NCI-H2081 treated with DMSO at 0.1 percent for 48 hours (cell line): ENCODE measurements at regions not wholly inside any gene's neighbourhood (a gene's known extent, or its start where the extent isn't known, plus 50 kb on each side); places are given as distances from the start of the nearest gene placed in this dataset.

Experiments used
- DNase-seq: peaks from one replicate; lab custom pipeline; 2025; lab: John Stamatoyannopoulos, UW

DNA sequence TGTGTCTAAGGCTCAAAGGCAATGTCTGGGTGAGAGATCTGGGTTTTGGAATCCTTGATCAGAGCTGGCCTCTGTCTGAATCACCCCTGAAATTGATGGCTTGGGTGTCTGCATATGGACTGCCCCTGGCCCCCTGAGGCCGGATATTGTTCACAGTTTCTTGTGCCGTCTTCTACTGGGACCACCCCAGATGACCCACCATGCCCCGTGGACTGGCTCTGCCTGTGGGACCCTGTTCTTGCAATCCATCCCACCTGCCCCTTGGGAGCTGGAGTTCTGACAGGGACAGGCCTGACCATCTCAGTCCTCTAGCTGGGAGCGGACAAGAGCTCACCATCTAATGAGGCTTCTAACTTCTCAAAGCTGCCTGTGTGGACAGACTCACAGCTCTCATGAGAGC, 119.9 kb downstream of the FAM43A start:
- no peak for DNase-seq

DNA sequence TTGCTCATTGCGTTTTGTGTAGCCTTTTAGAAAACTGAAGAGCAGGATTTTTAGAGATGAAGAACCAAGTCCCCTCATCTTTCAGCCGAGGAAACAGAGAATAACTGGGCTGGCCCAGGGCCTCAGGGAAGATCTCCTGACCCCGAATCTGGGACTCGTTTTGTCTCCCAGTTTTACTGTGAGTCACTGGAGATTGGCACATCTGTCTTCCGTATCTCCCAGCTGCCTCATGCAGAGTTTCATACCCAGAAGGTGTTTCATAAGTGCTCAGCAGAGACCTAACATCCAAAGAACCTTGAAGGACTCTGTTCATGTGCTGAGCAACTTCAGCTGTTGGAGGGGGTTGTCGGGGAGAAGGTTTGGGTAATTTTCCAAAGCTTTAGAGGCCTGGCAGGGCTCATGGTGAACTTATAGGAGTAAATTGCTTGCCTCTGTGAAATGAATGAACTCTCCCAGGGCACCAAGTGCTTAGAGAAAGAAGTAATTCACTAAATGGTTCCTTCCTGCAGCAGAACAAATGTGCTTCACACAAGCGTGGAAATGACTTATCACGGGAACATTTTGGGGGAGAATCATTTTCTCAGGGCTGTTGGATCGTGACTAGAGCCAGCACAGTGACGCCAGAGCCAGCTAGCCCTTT, 121.4 kb downstream of the FAM43A start:
- DNase-seq = no peak

GRCh38 chr3:194808640-194809097, 123.0 kb downstream of the FAM43A start:
- DNase-seq = no peak

DNA sequence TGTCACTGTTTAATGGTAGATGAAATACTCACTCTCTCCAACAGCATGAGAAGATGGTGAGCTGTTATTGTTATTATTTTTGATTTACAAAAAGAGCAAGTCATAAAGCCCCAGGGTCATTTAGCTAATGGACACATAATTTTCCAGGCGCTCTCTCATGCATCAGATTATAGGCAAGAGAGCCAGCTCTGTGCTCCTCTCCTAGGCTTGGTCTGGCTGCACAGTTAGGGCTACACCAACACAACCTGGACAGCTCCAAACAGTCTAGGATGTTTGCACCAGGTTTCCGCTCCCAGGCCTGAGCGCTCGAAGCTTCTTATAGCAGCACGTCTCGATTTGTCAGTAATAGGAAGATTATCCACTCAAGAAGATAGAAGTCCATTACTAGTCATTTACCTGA, 123.7 kb downstream of the FAM43A start:
- no peak for DNase-seq

DNA sequence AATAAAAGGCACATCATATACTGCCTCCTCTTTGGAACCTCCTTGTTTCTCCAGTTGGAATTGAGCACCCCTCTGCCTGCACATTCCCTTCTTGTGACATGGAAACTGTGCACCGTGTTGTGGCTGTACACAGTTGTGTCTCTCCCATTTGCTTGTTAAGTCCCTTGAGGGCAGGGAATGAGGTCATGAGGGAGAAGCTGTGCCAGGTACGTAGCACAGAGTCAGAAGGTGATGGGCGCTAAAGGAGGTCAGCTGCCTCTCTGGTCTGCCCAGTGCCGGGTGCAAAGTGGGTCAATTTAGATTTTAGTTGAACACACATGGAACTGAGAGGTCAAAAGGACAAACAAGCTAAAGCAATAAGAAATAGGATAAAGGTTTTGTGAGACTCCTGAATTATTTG, 124.4 kb downstream of the FAM43A start:
- DNase-seq = no peak

DNA sequence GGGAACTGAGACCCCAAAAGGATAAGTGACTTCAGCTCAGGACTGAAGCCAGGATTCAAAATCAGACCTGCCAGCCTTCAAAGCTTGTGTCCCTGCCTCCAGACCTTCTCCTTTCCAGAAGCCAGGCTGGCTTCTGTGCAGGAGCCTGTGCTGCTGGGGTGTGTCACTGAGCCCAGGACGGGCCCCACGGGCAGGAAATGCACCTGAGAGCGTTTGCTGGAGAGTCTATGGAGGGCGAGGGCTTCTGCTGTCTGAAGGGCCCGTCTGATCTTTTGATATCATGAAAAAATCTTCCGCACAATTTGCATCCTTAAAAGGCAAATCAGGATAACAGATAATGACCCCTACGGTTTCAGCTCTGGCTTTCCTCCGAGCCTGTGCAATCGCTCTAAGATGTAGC, 125.4 kb downstream of the FAM43A start:
- DNase-seq = no peak

GRCh38 chr3:194812176-194812575, 126.5 kb downstream of the FAM43A start:
- DNase-seq = no peak

GRCh38 chr3:194814878-194815357, 129.2 kb downstream of the FAM43A start:
- no peak for DNase-seq

- no peak for DNase-seq
Observed at GRCh38 chr3:194816748-194817591, 131.3 kb downstream of the FAM43A start.

DNA sequence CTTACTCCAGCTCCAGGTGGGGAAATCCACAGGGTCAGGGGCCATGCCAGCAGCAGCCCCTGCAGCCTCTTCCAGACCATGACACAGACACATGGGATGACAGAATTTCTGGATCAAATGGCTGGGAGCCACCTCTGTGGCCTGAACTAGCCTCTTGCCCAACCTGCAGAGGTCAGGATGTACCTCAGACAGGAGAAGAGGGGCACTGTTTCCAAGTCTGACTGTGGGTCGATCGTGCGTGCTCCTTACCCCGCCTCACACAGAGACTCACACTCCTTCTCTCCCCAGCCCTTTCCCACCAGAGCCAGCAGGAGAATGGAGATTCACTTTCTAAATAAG, 131.9 kb downstream of the FAM43A start:
- no peak for DNase-seq

DNA sequence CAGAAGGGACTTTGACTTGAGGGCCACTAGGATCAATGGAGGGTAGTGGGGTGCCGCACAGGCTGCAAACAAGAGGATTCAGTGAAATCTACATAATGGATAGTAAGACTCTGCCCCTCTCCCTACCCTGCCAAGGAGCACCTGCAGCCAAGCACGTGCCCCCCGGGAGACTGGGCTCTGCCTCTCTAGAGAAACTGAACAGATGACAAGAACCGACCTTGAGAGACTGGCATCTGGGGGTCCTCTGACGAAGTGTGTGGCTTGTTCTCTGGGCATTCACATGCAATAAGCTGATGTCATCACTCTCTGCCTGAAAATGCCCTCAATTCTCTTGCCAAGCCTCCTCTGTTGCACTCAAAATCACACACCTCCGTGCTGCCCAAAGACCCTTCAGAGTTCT, 132.3 kb downstream of the FAM43A start:
- DNase-seq = no peak

DNA sequence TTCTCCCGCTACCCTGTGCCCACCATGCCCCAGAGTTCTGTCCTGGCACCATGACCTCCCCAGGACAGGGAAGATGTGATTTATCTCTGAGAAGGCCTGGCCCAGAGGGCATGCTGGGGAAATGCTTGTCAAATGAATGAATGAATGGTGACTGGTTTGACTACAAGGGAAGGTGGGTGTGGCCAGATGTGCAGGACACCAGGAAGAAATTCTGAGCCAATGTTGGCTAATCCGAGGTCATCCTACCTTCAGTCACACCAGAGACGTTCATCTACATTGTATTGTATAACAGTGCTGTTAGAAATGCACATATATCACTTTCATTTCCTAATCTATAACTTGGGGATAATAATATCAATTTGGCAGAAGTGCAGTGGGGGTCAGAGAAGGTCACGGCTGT, 138.4 kb downstream of the FAM43A start:
- no peak for DNase-seq

DNA sequence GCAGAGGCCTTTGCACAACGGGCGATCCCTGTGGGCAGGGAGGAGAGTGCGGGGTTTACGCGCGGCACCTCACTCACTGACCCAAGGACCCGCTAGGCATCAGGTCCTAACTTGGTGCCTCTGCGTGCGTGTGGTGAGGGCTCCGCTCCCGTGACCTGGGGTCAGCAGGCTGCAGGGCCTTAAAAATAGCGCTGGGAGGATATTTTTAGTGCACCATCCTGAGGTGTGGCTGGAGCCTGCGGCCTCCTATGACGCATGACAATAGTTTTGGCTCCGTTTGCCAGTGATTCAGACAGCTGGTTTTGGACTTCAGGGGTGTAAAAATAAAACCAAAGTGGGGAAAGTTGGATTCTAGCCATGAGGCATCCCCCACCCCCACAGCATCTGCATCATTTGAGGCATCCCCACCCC, 139.0 kb downstream of the FAM43A start:
- no peak for DNase-seq

GRCh38 chr3:194826594-194826993, 140.9 kb downstream of the FAM43A start:
- no peak for DNase-seq

DNA sequence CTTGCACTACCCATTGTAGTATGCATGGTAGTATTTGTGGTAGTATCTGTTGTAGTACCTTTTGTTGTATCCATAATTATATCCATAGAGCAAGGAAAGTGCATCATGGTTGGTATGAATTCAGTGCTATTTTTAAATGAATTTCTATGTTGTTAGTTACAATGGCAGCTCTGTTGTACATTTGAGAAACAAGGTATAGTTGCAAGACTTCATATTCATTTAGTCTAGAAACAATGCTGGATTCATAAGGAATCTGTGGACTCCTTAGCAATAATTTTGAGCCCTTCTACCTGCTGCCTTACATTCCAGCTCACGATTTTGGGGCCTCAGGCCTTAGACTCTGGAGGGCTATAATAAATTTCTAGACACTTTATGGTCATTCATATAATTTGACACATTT, 141.8 kb downstream of the FAM43A start:
- no peak for DNase-seq

DNA sequence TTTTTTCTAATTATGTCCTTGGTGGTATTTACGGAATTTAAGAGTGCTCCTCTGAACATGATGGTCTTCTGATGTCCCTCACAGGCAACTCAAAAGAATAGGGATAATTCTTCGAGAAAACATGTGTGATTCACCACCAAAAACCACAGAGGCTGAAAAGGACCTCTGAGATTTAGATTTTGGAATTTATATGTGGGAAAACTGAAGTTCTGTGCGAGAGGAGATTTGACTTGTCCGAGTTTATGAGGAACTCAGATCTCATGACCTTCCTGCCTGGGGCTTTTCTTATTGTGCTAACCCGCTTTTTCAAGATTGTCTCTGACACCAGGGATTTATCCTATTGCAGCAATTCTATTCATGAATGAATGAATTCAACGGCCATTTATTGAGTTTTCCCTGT, 142.4 kb downstream of the FAM43A start:
- DNase-seq = no peak

GRCh38 chr3:194828926-194829325, 143.2 kb downstream of the FAM43A start:
- no peak for DNase-seq

DNA sequence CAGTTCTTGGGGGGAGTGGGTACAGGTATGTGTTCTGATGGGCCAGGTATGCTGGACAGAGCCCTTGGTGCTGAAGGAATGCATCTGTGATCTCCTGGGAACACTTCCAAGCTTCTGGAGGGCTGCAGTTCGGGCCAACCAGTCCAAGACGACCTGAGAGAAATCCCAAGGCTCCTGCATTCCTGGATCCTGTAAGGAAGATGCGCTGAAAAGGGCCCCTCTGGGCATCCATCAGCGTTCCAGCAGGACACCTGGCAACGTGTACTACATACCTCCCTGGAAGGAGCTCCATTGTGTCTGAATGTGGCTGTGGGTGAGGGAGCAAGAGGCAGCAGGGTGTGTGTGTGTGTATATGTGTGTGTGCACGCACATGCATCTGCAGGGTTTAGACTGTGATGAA, 144.7 kb downstream of the FAM43A start:
- no peak for DNase-seq

DNA sequence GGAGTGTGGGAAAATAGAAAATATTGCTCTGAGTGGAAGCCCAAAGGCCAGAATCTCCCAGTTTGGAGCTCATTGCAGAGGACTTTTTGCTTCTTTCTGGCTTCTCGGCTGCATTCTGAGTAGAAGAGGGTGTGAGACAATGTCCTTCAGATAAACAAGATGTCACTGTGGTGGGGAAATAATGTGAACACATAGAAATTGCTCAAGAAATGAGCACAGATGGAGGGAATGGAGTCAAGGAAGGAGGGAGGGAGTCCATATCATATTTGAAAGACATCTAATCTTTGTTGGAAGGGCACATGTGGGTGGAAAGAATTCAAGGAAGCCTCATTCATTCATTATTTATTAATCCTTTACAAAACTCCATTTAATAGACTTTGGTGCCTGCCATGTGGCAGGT, 145.3 kb downstream of the FAM43A start:
- no peak for DNase-seq

- no peak for DNase-seq
Observed at GRCh38 chr3:194832346-194833104, 146.8 kb downstream of the FAM43A start.

GRCh38 chr3:194833114-194833910, 147.6 kb downstream of the FAM43A start:
- DNase-seq = no peak

DNA sequence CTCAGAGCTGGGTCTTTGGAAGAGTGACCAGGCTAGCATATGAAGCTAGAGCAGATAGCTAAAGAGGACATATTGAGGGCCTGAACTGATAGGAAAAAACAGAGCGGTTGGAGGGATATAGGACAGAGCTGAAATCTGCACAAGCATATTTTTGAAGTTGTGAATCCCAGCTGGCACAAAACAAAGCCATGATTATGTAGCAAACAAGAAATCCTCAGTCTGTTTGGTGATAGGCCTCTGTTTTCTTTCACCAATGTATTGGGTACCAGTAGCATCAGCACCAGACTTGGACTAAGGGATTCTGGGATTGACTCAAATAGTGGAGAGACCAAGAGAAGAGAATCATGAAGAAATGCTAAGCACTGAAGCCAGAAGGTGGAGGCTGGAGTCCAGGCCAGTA, 151.0 kb downstream of the FAM43A start:
- DNase-seq = no peak
